GM23338 (cell line): ENCODE measurements at regions not wholly inside any gene's neighbourhood (a gene's known extent, or its start where the extent isn't known, plus 50 kb on each side); places are given as distances from the start of the nearest gene placed in this dataset.

Experiments used
- ATAC-seq: fragments of 200-7000 bp; cut with Tn5 transposase; 3 replicates; pipeline ENCODE4 v1.9.1; 2020
- DNase-seq: peaks from one replicate; pipeline ENCODE4 v3.0.0-alpha.2; 2015; ENCODE audit warnings: low spot score
- H2AFZ ChIP-seq: fragments of 200-600 bp; sonication (generic); 2 replicates; pipeline ENCODE4 v1.8.0; 2016; ENCODE audit warnings: antibody characterized with exemption, mild to moderate bottlenecking, moderate library complexity
- H3F3A ChIP-seq: fragments of 200-600 bp; sonication (generic); replicated peaks from 2 replicates; pipeline ENCODE4 v1.8.0; 2017; ENCODE audit warnings: antibody characterized with exemption, mixed run types, low read depth
- H3K27ac ChIP-seq: fragments of 200-600 bp; sonication (generic); 2 replicates; pipeline ENCODE4 v1.6.1; 2016; ENCODE audit warnings: low read depth
- H3K27me3 ChIP-seq: fragments of 200-600 bp; sonication (generic); 2 replicates; pipeline ENCODE4 v1.8.0; 2016; ENCODE audit warnings: mild to moderate bottlenecking, mixed run types, moderate library complexity; ENCODE audit not compliant: insufficient read depth
- H3K36me3 ChIP-seq: fragments of 200-600 bp; sonication (generic); 2 replicates; pipeline ENCODE4 v1.8.0; 2016; ENCODE audit warnings: mild to moderate bottlenecking; ENCODE audit not compliant: insufficient read depth
- H3K4me1 ChIP-seq: fragments of 200-600 bp; sonication (generic); 2 replicates; pipeline ENCODE4 v1.8.0; 2016; ENCODE audit warnings: mild to moderate bottlenecking, moderate library complexity; ENCODE audit not compliant: insufficient read depth
- H3K4me2 ChIP-seq: fragments of 200-600 bp; sonication (generic); 2 replicates; pipeline ENCODE4 v1.7.1; 2017; ENCODE audit warnings: mixed run types
- H3K4me3 ChIP-seq: fragments of 200-600 bp; sonication (generic); 2 replicates; pipeline ENCODE4 v1.6.1; 2016; ENCODE audit warnings: mixed run types
- H3K79me2 ChIP-seq: fragments of 200-600 bp; sonication (generic); replicated peaks from 2 replicates; pipeline ENCODE4 v1.8.0; 2017; ENCODE audit warnings: mild to moderate bottlenecking; ENCODE audit not compliant: insufficient read depth
- H3K9me2 ChIP-seq: fragments of 200-600 bp; sonication (generic); 2 replicates; pipeline ENCODE4 v1.8.0; 2017; ENCODE audit not compliant: insufficient read depth
- H4K20me1 ChIP-seq: fragments of 200-600 bp; sonication (generic); replicated peaks from 2 replicates; pipeline ENCODE4 v1.8.0; 2017; ENCODE audit warnings: mild to moderate bottlenecking; ENCODE audit not compliant: insufficient read depth
- H3K27ac Mint-ChIP-seq: 2 replicates; pipeline ENCODE4 v1.8.0; 2020; ENCODE audit warnings: inconsistent platforms, mild to moderate bottlenecking, moderate library complexity, mixed read lengths
- H3K27me3 Mint-ChIP-seq: 3 replicates; pipeline ENCODE4 v1.8.0; 2022; ENCODE audit warnings: low read depth, mild to moderate bottlenecking, moderate library complexity, mixed read lengths, inconsistent platforms; ENCODE audit not compliant: insufficient read depth, poor library complexity
- H3K36me3 Mint-ChIP-seq: 3 replicates; pipeline ENCODE4 v1.8.0; 2021; ENCODE audit warnings: low read depth, mild to moderate bottlenecking, inconsistent platforms, moderate library complexity, mixed read lengths
- H3K4me1 Mint-ChIP-seq: 3 replicates; pipeline ENCODE4 v1.8.0; 2020; ENCODE audit warnings: mild to moderate bottlenecking, inconsistent platforms, mixed read lengths
- H3K4me3 Mint-ChIP-seq: 3 replicates; pipeline ENCODE4 v1.8.0; 2021; ENCODE audit warnings: moderate library complexity, mild to moderate bottlenecking, inconsistent platforms, mixed read lengths
- H3K9me3 Mint-ChIP-seq: 3 replicates; pipeline ENCODE4 v1.8.0; 2020; ENCODE audit warnings: moderate library complexity, mild to moderate bottlenecking, inconsistent platforms, mixed read lengths
- CREB1 ChIP-seq: fragments of 250-450 bp; sonication (Bioruptor Pico); IDR thresholded peaks from 2 replicates; pipeline ENCODE4 v1.5.0; 2020; ENCODE audit warnings: low read depth, mild to moderate bottlenecking, moderate library complexity
- EZH2 ChIP-seq: fragments of 200-600 bp; sonication (generic); IDR thresholded peaks from one replicate; pipeline ENCODE4 v1.8.0; 2017; ENCODE audit warnings: antibody characterized with exemption, mild to moderate bottlenecking, low read depth; ENCODE audit not compliant: unreplicated experiment
- EZH2phosphoT487 ChIP-seq: fragments of 200-600 bp; sonication (generic); IDR thresholded peaks from one replicate; pipeline ENCODE4 v1.8.1; 2018; ENCODE audit warnings: antibody characterized with exemption; ENCODE audit not compliant: unreplicated experiment
- NANOG ChIP-seq: IDR thresholded peaks from 2 replicates; pipeline ENCODE4 v1.6.1; 2016; ENCODE audit warnings: antibody characterized with exemption, borderline replicate concordance
- POLR2AphosphoS5 ChIP-seq: IDR thresholded peaks from 2 replicates; pipeline ENCODE4 v1.6.1; 2016; ENCODE audit warnings: antibody characterized with exemption, low read depth
- STAT1 ChIP-seq: IDR thresholded peaks from one replicate; pipeline ENCODE4 v1.6.1; 2016; ENCODE audit warnings: antibody characterized with exemption; ENCODE audit not compliant: unreplicated experiment
- ZNF114 ChIP-seq: fragments of 250-450 bp; sonication (Bioruptor Pico); IDR thresholded peaks from 2 replicates; pipeline ENCODE4 v1.5.0; 2020; ENCODE audit warnings: mild to moderate bottlenecking, moderate library complexity
- ZNF331 ChIP-seq: fragments of 250-450 bp; sonication (Bioruptor Pico); IDR thresholded peaks from 2 replicates; pipeline ENCODE4 v1.5.0; 2020; ENCODE audit warnings: low read depth, mild to moderate bottlenecking, moderate library complexity
- TF ChIP-seq, protein P1 (sequence below): IDR thresholded peaks from one replicate; pipeline ENCODE4 v1.6.1; 2018; ENCODE audit warnings: antibody characterized with exemption; ENCODE audit not compliant: unreplicated experiment
- TF ChIP-seq, protein P2 (sequence below), 2 experiments: fragments of 200-600 bp in 1 of 2; sonication (generic) in 1 of 2; conservative IDR thresholded peaks; 2 replicates each; pipeline versions ENCODE4 v1.5.1 to v1.6.1; 2016 to 2017; ENCODE audit warnings: antibody characterized with exemption in 2 of 2, low read depth in 2 of 2, mild to moderate bottlenecking in 2 of 2, moderate library complexity in 1 of 2
- TF ChIP-seq, protein P3 (sequence below): fragments of 250-450 bp; sonication (Bioruptor Pico); IDR thresholded peaks from 2 replicates; pipeline ENCODE4 v1.5.0; 2020; ENCODE audit warnings: mild to moderate bottlenecking, moderate library complexity
- TF ChIP-seq, protein P4 (sequence below): IDR thresholded peaks from 2 replicates; pipeline ENCODE4 v1.6.1; 2016; ENCODE audit warnings: antibody characterized with exemption

GRCh38 chr6:132133736-132134445 lies 182.7 kb upstream of the CCN2 start:
- peak overlapping the region; percentile 21; the same call in 1 of the 2 replicates for H3K4me2 ChIP-seq
- H3K79me2 ChIP-seq, result no peaks in the 10 kb centered on the region
- ATAC-seq (no peak), DNase-seq (peak; percentile 9)
- no peaks in the 10 kb centered on the region for H4K20me1 ChIP-seq
- Mint-ChIP-seq H3K4me3 (no peak overlapping the region), H3K27me3 (no peaks in the 10 kb centered on the region), H3K27ac (no peak overlapping the region), H3K4me1 (peaks cover 36% of the 10 kb centered on the region), H3K36me3 (no peaks in the 10 kb centered on the region), H3K9me3 (no peaks in the 10 kb centered on the region)
- TF ChIP-seq ZNF331 (no peak), EZH2 (no peak), STAT1 (no peak), NANOG (no peak), ZNF114 (CRISPR knock-in tag) (no peak), CREB1 (CRISPR knock-in tag) (no peak), EZH2phosphoT487 (no peak), POLR2AphosphoS5 (no peak)
- TF ChIP-seq, protein P1, sequence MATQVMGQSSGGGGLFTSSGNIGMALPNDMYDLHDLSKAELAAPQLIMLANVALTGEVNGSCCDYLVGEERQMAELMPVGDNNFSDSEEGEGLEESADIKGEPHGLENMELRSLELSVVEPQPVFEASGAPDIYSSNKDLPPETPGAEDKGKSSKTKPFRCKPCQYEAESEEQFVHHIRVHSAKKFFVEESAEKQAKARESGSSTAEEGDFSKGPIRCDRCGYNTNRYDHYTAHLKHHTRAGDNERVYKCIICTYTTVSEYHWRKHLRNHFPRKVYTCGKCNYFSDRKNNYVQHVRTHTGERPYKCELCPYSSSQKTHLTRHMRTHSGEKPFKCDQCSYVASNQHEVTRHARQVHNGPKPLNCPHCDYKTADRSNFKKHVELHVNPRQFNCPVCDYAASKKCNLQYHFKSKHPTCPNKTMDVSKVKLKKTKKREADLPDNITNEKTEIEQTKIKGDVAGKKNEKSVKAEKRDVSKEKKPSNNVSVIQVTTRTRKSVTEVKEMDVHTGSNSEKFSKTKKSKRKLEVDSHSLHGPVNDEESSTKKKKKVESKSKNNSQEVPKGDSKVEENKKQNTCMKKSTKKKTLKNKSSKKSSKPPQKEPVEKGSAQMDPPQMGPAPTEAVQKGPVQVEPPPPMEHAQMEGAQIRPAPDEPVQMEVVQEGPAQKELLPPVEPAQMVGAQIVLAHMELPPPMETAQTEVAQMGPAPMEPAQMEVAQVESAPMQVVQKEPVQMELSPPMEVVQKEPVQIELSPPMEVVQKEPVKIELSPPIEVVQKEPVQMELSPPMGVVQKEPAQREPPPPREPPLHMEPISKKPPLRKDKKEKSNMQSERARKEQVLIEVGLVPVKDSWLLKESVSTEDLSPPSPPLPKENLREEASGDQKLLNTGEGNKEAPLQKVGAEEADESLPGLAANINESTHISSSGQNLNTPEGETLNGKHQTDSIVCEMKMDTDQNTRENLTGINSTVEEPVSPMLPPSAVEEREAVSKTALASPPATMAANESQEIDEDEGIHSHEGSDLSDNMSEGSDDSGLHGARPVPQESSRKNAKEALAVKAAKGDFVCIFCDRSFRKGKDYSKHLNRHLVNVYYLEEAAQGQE, result no peak
- TF ChIP-seq, protein P2, sequence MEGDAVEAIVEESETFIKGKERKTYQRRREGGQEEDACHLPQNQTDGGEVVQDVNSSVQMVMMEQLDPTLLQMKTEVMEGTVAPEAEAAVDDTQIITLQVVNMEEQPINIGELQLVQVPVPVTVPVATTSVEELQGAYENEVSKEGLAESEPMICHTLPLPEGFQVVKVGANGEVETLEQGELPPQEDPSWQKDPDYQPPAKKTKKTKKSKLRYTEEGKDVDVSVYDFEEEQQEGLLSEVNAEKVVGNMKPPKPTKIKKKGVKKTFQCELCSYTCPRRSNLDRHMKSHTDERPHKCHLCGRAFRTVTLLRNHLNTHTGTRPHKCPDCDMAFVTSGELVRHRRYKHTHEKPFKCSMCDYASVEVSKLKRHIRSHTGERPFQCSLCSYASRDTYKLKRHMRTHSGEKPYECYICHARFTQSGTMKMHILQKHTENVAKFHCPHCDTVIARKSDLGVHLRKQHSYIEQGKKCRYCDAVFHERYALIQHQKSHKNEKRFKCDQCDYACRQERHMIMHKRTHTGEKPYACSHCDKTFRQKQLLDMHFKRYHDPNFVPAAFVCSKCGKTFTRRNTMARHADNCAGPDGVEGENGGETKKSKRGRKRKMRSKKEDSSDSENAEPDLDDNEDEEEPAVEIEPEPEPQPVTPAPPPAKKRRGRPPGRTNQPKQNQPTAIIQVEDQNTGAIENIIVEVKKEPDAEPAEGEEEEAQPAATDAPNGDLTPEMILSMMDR (conservative IDR thresholded peaks at IDR 0.05; ENCODE audit: low read depth in 2 of 2), result no peak
- TF ChIP-seq, protein P3, sequence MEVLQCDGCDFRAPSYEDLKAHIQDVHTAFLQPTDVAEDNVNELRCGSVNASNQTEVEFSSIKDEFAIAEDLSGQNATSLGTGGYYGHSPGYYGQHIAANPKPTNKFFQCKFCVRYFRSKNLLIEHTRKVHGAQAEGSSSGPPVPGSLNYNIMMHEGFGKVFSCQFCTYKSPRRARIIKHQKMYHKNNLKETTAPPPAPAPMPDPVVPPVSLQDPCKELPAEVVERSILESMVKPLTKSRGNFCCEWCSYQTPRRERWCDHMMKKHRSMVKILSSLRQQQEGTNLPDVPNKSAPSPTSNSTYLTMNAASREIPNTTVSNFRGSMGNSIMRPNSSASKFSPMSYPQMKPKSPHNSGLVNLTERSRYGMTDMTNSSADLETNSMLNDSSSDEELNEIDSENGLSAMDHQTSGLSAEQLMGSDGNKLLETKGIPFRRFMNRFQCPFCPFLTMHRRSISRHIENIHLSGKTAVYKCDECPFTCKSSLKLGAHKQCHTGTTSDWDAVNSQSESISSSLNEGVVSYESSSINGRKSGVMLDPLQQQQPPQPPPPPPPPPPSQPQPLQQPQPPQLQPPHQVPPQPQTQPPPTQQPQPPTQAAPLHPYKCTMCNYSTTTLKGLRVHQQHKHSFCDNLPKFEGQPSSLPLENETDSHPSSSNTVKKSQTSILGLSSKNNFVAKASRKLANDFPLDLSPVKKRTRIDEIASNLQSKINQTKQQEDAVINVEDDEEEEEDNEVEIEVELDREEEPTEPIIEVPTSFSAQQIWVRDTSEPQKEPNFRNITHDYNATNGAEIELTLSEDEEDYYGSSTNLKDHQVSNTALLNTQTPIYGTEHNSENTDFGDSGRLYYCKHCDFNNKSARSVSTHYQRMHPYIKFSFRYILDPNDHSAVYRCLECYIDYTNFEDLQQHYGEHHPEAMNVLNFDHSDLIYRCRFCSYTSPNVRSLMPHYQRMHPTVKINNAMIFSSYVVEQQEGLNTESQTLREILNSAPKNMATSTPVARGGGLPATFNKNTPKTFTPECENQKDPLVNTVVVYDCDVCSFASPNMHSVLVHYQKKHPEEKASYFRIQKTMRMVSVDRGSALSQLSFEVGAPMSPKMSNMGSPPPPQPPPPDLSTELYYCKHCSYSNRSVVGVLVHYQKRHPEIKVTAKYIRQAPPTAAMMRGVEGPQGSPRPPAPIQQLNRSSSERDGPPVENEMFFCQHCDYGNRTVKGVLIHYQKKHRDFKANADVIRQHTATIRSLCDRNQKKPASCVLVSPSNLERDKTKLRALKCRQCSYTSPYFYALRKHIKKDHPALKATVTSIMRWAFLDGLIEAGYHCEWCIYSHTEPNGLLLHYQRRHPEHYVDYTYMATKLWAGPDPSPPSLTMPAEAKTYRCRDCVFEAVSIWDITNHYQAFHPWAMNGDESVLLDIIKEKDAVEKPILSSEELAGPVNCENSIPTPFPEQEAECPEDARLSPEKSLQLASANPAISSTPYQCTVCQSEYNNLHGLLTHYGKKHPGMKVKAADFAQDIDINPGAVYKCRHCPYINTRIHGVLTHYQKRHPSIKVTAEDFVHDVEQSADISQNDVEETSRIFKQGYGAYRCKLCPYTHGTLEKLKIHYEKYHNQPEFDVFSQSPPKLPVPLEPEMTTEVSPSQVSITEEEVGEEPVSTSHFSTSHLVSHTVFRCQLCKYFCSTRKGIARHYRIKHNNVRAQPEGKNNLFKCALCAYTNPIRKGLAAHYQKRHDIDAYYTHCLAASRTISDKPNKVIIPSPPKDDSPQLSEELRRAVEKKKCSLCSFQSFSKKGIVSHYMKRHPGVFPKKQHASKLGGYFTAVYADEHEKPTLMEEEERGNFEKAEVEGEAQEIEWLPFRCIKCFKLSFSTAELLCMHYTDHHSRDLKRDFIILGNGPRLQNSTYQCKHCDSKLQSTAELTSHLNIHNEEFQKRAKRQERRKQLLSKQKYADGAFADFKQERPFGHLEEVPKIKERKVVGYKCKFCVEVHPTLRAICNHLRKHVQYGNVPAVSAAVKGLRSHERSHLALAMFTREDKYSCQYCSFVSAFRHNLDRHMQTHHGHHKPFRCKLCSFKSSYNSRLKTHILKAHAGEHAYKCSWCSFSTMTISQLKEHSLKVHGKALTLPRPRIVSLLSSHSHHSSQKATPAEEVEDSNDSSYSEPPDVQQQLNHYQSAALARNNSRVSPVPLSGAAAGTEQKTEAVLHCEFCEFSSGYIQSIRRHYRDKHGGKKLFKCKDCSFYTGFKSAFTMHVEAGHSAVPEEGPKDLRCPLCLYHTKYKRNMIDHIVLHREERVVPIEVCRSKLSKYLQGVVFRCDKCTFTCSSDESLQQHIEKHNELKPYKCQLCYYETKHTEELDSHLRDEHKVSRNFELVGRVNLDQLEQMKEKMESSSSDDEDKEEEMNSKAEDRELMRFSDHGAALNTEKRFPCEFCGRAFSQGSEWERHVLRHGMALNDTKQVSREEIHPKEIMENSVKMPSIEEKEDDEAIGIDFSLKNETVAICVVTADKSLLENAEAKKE (CRISPR knock-in tag), result no peak
- TF ChIP-seq, protein P4, sequence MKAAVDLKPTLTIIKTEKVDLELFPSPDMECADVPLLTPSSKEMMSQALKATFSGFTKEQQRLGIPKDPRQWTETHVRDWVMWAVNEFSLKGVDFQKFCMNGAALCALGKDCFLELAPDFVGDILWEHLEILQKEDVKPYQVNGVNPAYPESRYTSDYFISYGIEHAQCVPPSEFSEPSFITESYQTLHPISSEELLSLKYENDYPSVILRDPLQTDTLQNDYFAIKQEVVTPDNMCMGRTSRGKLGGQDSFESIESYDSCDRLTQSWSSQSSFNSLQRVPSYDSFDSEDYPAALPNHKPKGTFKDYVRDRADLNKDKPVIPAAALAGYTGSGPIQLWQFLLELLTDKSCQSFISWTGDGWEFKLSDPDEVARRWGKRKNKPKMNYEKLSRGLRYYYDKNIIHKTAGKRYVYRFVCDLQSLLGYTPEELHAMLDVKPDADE, result no peak
- no peaks in the 10 kb centered on the region for H3K27me3 ChIP-seq
- H3F3A ChIP-seq, result no peaks in the 10 kb centered on the region
- no peak overlapping the region for H3K27ac ChIP-seq
- 0 out of 2 replicates have a peak, but pooled peaks cover 3% of the 10 kb centered on the region for H3K9me2 ChIP-seq
- H3K4me3 ChIP-seq, result no peak overlapping the region
- H3K4me1 ChIP-seq, result peaks cover 39% of the 10 kb centered on the region
- H2AFZ ChIP-seq, result no peak overlapping the region
- no peaks in the 10 kb centered on the region for H3K36me3 ChIP-seq
